Activated CD4-positive, alpha-beta T cell treated with anti-CD3 and anti-CD28 coated beads, Interleukin-2, amount 50 U/mL, for 24 hours (primary cell): ENCODE measurements at regions not wholly inside any gene's neighbourhood (a gene's known extent, or its start where the extent isn't known, plus 50 kb on each side); places are given as distances from the start of the nearest gene placed in this dataset.

Experiments
- DNase-seq, 2 donors: peaks; one replicate each; pipeline ENCODE4 v3.0.0-alpha.2; 2020; ENCODE audit warnings: low read depth in 1 of 2, low spot score in 1 of 2

DNA sequence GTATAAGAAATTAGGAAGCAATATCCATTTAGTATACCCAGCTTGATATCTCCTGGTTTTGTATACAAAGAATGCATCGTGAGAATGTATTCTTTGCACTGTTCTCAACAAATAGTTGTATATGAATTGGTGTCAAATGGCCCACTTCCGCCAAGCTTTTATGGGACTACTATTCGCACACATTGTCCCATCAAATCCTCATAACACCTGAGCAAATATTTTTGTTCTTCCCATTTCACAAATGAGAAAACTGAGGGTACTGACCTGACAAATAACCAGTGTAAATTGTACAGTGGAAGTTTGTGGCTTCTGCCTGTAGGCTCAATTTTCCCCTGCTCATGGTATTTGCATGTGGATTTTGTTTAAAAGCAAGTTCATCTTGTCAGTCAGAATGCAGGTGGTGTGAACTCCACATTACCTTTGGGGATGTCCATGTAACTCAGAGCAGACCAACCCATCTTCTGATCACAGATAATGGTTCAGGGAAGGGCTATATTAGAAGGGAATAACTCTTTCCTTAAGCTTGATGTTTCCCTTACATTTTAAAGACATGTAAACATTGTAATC is 51.5 kb upstream of the FAM241A start:
- DNase-seq = no peak

DNA sequence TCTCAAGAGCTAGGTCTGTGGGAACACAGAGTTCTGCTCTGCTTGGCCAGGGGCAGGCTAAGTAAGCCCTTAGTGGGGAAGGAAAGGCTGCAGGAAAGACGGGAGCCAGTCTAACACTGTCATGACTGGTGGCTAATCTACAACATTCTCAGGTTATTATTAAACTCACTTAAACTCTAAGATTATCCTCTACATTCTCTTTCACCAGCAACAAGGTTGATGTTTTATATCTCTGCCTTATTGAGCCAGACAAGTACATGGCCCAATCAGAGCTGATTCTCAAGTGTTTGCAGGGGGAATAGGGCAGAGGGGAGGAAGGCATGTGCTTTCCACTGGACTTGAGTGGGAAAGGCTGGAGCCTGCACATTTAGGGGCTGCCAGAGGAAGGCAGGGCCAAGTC is 50.9 kb upstream of the FAM241A start:
- no peak for DNase-seq
